NCI-H82 treated with DMSO at 0.1 percent for 48 hours (cell line): ENCODE measurements at regions not wholly inside any gene's neighbourhood (a gene's known extent, or its start where the extent isn't known, plus 50 kb on each side); places are given as distances from the start of the nearest gene placed in this dataset.
"Not testable (repeated sequence)": the region's sequence is repeated elsewhere in the genome, so short reads cannot be mapped to it uniquely, and the experiment has no call there.

Experiments
- DNase-seq: peaks from one replicate; lab custom pipeline; 2025; ENCODE audit not compliant: unreplicated experiment; lab: John Stamatoyannopoulos, UW

DNA sequence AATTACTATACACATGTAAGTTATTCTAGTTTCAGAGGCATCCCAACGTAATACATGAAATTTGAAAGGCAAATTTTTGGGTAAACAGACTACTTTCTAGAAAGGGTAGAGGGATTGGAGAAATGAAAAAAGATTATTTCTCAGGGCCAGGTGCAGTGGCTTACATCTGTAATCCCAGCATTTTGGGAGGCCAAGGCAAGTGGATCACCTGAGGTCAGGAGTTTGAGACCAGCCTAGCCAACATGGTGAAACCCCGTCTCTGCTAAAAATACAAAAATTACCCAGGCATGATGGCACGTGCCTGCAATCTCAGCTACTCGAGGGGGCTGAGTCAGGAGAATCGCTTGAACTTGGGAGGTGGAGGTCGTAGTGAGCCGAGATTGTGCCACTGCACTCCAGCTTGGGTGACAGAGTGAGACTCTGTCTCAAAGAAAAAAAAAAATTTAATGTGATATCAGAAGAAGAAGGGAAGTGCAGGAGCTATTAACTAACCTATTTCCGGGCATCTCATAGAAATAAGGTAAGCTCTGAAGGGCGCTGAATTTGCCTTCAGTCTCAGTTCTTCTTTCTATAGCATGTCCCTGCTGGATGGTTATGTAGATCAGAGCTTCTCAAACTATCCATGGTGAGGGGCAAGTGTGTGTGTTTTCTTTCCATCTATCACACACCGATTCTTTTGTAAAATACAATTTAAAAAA is 100.3 kb upstream of the MTHFD1L start:
- no peak for DNase-seq

DNA sequence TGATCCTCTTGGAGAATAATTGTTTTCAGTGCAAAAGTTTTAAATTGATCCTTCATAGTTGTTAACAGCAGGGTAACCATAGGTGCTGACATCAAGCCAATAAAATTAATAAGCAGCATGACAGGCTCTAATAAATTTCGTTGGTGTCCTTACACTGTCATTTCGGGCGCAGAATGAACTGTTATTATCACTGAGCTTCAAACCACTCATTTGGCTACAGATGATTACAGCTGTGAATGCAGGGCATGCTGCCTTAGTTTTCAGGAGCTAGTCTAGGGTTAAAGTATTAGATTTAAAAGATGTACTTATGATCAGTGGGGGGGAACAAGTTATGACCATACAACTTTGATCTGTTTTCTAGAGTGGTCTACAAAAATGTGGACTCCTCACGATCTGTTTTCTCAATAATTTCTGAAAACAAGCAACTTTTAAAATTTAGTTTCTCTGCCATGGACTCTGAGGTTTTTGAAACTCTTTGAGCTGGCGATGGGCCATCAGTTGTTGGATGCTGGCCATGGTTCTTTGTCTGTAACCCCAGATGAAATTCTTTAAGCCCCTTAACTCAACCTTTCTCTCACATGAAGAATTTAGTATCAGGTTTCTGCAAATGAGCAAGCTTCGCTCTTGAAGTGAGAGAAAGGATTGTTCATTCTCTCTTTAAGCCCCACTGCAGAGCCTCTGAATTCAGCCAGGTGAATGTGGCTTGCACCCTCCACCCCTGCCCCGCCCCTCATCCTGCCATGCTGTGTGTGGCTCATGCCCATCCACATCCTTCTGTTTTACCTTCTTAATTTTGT is 99.1 kb upstream of the MTHFD1L start:
- DNase-seq: no peak

GRCh38 chr6:150767161-150767560 is 98.3 kb upstream of the MTHFD1L start:
- no peak for DNase-seq

- no peak for DNase-seq
Observed at GRCh38 chr6:150767571-150768018, 97.9 kb upstream of the MTHFD1L start.

- no peak for DNase-seq
Observed at GRCh38 chr6:150770637-150771036, 94.9 kb upstream of the MTHFD1L start.

- no peak for DNase-seq
Observed at GRCh38 chr6:150773969-150774368, 91.5 kb upstream of the MTHFD1L start.

GRCh38 chr6:150775415-150776203 is 89.9 kb upstream of the MTHFD1L start:
- DNase-seq: no peak

- DNase-seq: no peak
Observed at GRCh38 chr6:150777736-150778135, 87.8 kb upstream of the MTHFD1L start.

DNA sequence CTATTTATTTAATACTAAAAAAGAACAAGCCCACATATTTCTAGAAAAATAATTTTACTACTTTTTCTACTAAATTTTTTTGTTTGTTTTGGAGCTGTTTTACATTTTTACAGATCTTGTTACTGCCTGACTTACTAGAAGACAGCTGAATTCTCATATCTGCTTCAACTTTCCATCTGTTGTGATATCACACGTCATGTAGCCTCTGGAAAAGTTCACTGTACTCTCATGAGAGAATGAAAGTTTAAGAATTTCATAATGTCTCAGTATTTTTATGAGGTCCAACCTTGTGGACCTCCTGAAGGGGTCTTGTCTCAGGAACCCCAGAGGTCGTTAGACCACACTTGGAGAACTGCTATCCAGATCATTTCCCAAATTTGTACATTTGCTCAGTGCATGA is 81.7 kb upstream of the MTHFD1L start:
- DNase-seq: no peak

GRCh38 chr6:150787429-150787828 is 78.1 kb upstream of the MTHFD1L start:
- no peak for DNase-seq

DNA sequence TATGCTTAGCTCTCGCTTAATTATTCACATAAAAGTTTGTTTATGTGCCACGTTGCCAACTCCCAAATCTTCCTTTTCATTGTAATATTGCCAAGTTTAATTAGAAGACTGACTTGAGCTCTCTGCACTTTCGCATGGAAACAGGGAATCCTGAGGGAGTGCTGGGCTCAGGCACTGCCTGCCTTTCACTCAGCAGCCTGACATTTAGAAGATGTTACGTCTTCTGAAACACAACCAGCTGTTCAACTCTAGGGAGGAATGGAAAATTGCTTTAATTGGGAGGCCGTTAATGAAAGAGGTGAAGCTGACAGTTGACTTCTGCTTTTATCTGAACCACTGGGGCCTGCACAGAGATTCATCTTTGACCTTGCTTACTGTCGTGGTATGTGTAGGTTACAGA is 77.4 kb upstream of the MTHFD1L start:
- DNase-seq: no peak

GRCh38 chr6:150789906-150790305 is 75.6 kb upstream of the MTHFD1L start:
- not testable (repeated sequence) for DNase-seq

- no peak for DNase-seq
Observed at GRCh38 chr6:150791717-150792116, 73.8 kb upstream of the MTHFD1L start.

DNA sequence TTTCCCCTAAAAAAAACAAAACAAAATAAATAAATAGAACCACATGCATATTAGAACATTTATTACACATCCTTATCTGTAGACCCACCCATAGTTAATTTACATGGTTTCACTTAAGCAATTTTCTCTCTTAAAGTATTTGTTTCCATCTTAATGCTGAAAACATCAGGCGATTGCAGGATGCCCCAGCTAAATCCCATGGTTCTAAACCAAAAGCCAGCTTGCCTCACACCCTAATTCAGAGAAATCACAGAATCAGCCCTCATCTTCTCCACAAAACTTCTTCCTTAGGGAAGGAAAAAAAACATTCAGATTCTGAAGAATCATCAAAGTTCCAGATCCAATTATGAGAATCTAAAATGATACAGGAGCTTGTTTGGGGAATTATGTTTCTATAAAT is 67.6 kb upstream of the MTHFD1L start:
- no peak for DNase-seq

DNA sequence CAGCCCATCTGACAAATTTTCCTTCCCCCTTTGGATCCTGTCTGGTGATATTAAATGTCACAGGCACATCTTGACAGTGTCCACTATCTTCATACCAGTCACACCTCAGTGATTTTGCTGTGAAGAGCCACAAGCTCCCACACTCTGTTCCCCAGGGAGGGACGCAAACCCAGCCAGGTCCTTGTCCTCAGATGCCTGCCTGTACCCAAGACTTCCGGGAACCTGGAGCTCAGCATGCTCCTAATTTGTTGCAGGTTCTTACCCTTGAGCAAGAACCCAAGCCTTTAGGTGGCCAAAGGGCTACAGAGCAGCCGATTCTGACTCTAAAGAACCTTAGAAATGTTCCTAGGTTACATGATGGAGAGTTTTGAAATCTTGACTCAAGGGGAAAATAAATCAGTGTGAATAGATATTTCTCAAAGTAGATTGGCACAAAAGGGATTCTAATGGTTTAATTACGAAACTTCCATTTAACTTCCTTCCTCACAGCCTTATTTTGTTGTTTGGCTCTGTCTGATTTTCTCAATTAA is 66.2 kb upstream of the MTHFD1L start:
- DNase-seq: no peak

- DNase-seq: no peak
Observed at GRCh38 chr6:150800674-150801314, 64.7 kb upstream of the MTHFD1L start.

- no peak for DNase-seq
Observed at GRCh38 chr6:150806790-150807189, 58.7 kb upstream of the MTHFD1L start.

DNA sequence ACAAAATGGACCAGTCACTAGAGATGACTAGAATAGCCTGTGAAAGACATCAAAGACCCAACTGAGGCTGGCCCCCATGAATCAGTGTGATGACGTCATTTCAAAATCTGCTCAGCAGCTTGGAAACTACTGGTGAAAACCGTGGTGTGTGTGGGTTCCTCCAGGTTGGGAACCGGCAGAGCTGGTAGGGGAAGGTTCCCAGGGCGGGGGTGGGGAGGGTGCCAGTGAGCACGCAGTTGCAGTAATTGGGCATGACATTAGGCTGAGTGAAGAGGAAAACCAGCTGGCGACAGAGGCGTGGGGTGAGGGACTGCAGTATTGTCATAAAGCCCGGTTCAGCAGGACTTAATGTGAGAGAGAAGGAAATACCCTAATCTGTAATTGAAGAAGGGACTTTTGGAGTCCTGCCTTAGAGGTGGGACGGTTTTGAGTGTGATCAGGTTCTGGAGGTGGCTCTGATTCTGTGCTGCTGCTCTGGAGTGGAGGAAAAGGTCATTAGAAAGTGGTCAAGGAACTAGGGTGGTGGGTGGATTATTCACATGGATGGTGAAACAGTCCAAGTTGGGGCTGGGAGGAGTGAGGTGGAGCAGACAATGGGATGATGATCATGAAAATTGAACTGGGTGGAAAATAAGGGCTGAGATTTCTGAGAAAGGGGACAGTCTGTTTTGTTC is 52.0 kb upstream of the MTHFD1L start:
- DNase-seq: no peak

DNA sequence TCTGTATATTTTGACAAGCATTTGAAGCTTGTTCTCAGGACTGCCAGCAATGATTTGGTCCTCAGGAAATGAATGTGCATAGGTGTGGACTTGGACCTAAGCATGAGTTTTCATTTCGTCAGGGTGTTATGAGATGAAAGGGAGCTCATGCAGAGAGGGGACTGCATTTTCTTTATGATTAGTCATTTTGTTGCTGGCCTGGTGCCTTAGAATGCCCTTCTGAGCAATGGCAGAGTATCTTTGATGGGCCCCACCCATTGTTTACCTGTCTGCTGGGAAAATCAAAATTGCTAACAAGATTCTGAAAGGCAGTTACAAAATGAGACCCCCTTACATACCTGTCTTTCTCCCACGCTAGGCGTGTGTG is 51.5 kb upstream of the MTHFD1L start:
- DNase-seq: no peak
